ENCODE measurements at regions not wholly inside any gene's neighbourhood (a gene's known extent, or its start where the extent isn't known, plus 50 kb on each side); places are given as distances from the start of the nearest gene placed in this dataset.

- no TSS peak for BruUV-seq (replicated peaks)
- CTCF ChIA-PET: no interaction called here
- Mint-ChIP-seq H3K27me3 (ENCODE audit: unreplicated experiment) (peaks cover 55% of the 10 kb centered on the region), H3K27ac (ENCODE audit: unreplicated experiment) (no peak overlapping the region), H3K9me3 (ENCODE audit: low read depth, unreplicated experiment) (no peaks in the 10 kb centered on the region), H3K36me3 (ENCODE audit: insufficient read depth, unreplicated experiment) (no peaks in the 10 kb centered on the region), H3K4me1 (ENCODE audit: low read depth, unreplicated experiment) (no peaks in the 10 kb centered on the region), H3K4me3 (ENCODE audit: low read depth, unreplicated experiment) (no peak overlapping the region)
- intact Hi-C loops (cut with micrococcal nuclease; ENCODE audit: unreplicated experiment): no loop called here
- no peak for DNase-seq
- no peak for TF ChIP-seq CTCF (IDR thresholded peaks at IDR 0.05; ENCODE audit: unreplicated experiment)
Measured at GRCh38 chr22:17283423-17283822, 64.2 kb upstream of the ADA2 start.

- intact Hi-C loops (cut with micrococcal nuclease; ENCODE audit: unreplicated experiment): no loop called here
- no TSS peak for BruUV-seq (replicated peaks)
- no peak for DNase-seq
- CTCF ChIA-PET: interaction anchor here (0.9 kb wide), 1 partner anchor 15 kb away, joined by 3 read pairs; no protein-coding TSS in a partner anchor
- no peak overlapping the region for H3K27ac Mint-ChIP-seq (ENCODE audit: unreplicated experiment)
- no peaks in the 10 kb centered on the region for H3K4me1 Mint-ChIP-seq (ENCODE audit: low read depth, unreplicated experiment)
- no peak for TF ChIP-seq CTCF (IDR thresholded peaks at IDR 0.05; ENCODE audit: unreplicated experiment)
- H3K9me3 Mint-ChIP-seq (ENCODE audit: low read depth, unreplicated experiment): no peaks in the 10 kb centered on the region
- no peaks in the 10 kb centered on the region for H3K36me3 Mint-ChIP-seq (ENCODE audit: insufficient read depth, unreplicated experiment)
- H3K4me3 Mint-ChIP-seq (ENCODE audit: low read depth, unreplicated experiment): no peak overlapping the region
- peaks cover 36% of the 10 kb centered on the region for H3K27me3 Mint-ChIP-seq (ENCODE audit: unreplicated experiment)
Measured at GRCh38 chr22:17281440-17281841, 62.2 kb upstream of the ADA2 start.

- H3K4me1 Mint-ChIP-seq (ENCODE audit: low read depth, unreplicated experiment): no peaks in the 10 kb centered on the region
- no peak for DNase-seq
- CTCF ChIA-PET: interaction anchor here (0.9 kb wide), 1 partner anchor 14 kb away, joined by 3 read pairs; no protein-coding TSS in a partner anchor
- no peak overlapping the region for H3K4me3 Mint-ChIP-seq (ENCODE audit: low read depth, unreplicated experiment)
- H3K27me3 Mint-ChIP-seq (ENCODE audit: unreplicated experiment): peaks cover 32% of the 10 kb centered on the region
- no peak overlapping the region for H3K27ac Mint-ChIP-seq (ENCODE audit: unreplicated experiment)
- intact Hi-C loops (cut with micrococcal nuclease; ENCODE audit: unreplicated experiment): no loop called here
- TF ChIP-seq CTCF (IDR thresholded peaks at IDR 0.05; ENCODE audit: unreplicated experiment): no peak
- no peaks in the 10 kb centered on the region for H3K9me3 Mint-ChIP-seq (ENCODE audit: low read depth, unreplicated experiment)
- BruUV-seq (replicated peaks): no TSS peak
- no peaks in the 10 kb centered on the region for H3K36me3 Mint-ChIP-seq (ENCODE audit: insufficient read depth, unreplicated experiment)
Measured at GRCh38 chr22:17281026-17281425, 61.8 kb upstream of the ADA2 start.

- intact Hi-C loops (cut with micrococcal nuclease; ENCODE audit: unreplicated experiment): no loop called here
- Mint-ChIP-seq H3K9me3 (ENCODE audit: low read depth, unreplicated experiment) (no peaks in the 10 kb centered on the region), H3K36me3 (ENCODE audit: insufficient read depth, unreplicated experiment) (no peaks in the 10 kb centered on the region), H3K27ac (ENCODE audit: unreplicated experiment) (no peak overlapping the region), H3K4me1 (ENCODE audit: low read depth, unreplicated experiment) (peaks cover 7% of the 10 kb centered on the region), H3K4me3 (ENCODE audit: low read depth, unreplicated experiment) (no peak overlapping the region), H3K27me3 (ENCODE audit: unreplicated experiment) (peaks cover 19% of the 10 kb centered on the region)
- CTCF ChIA-PET: no interaction called here
- TF ChIP-seq CTCF (IDR thresholded peaks at IDR 0.05; ENCODE audit: unreplicated experiment): no peak
- DNase-seq: no peak
- no TSS peak for BruUV-seq (replicated peaks)
Measured at GRCh38 chr22:17272511-17272991, 53.3 kb upstream of the ADA2 start.

Data from Calu3 (cell line).